ENCODE measurements at regions not wholly inside any gene's neighbourhood (a gene's known extent, or its start where the extent isn't known, plus 50 kb on each side); places are given as distances from the start of the nearest gene placed in this dataset.
"Not testable (repeated sequence)": the region's sequence is repeated elsewhere in the genome, so short reads cannot be mapped to it uniquely, and the experiment has no call there.

DNA sequence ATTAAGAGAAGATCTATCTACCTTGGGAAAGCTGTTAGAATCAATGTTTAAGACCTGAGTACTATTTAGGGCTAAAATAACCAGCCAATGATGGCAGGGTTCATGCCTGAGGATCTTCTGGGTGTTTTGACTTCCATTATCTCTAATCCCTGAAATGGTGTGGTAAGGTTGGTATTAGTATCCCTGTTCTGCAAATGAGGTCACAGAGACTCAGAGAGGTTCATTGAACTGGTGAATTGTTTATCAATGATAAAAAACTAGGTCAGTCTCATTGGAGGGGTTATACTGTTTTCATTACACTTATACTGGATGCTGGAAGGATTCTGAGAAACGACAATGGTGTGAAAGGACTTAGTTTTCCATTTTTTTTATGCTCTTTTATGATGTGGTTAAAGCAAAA is 264.8 kb downstream of the KLF5 start:
- no peak for DNase-seq

DNA sequence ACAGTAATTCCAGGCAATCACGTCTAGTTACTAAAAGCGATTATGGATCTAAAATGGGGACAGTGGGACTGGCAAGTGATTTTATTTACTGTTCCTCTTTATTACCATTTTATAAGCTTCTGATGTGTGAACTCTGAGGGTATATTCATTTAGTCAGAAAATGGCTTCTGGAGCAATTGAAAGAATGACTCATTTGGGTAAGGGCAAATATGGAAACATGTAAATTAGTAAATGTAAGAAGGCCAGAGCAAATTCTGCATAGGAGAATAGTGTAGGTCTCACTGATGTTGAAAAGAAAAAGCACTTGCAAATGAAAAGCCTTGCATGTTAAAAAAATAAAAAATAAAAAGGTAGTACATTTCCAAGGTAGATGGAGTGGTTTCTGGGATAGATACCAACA is 262.2 kb downstream of the KLF5 start:
- DNase-seq: no peak

DNA sequence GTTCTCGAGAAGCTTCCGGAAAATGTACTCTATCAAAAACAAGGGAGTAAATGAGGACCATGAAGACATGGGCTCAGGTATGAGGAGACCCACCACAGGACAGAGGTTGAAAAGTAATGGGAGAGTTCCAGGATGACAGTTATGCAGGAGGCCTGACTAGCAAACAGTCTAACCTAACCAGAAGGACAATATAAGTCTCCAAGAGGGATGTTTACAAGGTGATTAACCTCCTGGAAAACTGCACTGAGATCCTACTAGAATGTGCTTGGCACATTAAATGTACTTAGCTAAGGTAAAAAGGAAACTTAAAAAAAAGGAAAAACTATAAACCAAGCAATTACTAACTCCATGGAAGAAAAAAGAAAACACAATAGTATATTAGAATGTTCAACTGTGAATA is 258.3 kb downstream of the KLF5 start:
- no peak for DNase-seq

DNA sequence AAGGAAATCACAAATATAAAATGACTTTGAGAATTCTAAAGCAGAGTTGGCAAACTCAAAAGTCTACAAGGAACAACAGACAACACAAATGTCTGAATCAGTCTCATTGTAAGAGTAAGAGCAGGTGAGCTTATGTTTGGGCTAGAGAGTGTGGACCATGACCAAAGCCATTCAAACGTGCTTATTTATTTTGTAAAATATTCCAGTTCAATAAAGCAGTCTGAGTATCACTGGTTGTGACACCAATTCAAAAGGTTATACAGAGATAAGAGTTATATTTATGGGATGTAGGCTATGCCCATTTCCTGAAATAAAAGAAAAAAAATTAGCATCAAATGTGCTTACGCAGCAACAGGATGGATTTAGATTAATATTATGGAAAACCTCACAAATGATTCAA is 251.6 kb downstream of the KLF5 start:
- no peak for DNase-seq

DNA sequence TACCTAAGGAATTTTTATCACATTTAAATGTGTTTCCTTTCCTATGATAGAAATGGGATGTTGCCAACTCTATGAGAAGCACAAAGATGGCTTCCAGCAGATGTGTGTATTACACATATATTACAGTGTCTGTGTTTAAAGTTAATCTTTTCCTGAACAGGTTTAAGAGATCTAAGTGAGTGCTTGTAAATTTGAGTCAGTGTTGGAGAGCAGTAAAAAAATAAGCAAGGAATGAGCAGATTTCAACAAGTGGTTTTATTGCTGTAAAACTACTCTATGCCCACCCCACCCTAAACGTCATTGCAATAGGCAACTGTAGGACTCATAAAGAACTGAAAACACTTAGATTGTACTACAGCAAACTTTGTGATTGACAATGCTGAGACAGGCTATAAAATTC is 248.7 kb downstream of the KLF5 start:
- no peak for DNase-seq

DNA sequence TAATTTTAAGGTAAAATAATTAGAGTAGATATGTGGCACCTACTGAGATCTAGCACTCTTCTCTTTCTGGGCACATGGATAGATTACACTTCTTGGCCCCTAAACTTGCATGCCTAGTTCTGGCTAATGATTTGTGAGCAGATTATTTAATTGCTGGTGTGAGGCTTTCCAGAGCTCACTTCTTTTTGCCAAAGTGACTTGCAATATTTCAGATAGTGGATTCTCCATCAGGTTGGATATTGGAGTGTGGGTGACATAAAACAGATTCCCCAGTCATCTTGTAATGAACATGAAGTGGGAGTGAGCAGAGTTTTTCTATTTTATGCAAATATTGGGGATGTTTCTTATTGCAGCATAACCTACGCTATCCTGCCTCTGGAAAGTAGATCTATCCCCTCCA is 247.9 kb downstream of the KLF5 start:
- no peak for DNase-seq

DNA sequence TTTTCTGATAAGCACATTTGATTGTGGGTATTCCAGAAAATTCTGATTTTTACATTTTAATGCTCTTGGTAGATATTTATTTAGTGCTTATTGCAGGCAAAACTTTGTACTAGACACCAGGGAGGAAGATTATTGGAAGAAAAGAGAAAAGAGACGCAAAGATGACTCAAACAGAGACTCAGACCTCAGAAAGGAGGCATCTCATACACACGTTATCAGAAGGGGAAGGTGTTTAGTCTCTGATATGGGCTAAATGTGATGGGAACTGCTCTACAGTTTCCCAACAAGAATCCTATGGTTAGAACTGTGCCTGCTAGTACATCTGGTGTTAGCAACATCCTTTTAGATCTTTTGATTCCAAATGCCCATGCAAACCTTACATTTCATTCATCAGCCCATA is 245.6 kb downstream of the KLF5 start:
- no peak for DNase-seq

DNA sequence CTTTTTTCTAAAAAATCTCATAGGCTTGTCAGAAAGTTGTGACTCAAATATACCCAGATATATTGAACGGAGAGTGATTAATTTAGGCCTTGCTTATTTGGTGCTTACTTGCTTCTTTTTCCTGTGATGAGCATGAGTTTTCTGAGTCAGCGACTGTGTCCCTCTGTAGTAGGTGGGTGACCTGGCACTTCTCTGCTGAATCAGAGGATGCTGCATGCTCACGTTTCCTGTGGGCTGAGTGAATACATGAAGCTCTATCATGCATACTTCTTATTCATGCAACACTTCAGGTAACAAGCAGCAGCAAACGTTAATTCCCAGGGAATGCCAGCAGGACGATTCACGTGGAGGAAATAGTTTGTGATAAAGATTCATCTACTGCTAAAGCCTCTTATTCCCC is 245.0 kb downstream of the KLF5 start:
- DNase-seq: no peak

DNA sequence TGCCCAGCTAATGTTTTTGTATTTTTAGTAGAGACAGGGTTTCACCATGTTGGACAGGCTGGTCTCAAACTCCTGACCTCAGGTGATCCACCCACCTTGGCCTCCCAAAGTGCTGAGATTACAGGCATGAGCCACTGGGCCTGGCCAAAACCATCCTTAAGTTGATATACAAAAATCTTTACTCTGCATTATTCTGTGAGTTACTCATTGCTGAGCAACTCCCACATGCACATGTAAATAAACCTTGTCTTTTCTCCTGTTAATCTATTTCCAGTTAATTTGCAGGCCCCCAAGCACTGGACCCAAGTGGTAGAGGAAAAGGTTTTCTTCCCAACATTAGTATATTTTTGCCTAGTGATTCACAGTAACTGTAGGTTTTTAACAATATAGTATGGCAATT is 242.8 kb downstream of the KLF5 start:
- DNase-seq: not testable (repeated sequence)

DNA sequence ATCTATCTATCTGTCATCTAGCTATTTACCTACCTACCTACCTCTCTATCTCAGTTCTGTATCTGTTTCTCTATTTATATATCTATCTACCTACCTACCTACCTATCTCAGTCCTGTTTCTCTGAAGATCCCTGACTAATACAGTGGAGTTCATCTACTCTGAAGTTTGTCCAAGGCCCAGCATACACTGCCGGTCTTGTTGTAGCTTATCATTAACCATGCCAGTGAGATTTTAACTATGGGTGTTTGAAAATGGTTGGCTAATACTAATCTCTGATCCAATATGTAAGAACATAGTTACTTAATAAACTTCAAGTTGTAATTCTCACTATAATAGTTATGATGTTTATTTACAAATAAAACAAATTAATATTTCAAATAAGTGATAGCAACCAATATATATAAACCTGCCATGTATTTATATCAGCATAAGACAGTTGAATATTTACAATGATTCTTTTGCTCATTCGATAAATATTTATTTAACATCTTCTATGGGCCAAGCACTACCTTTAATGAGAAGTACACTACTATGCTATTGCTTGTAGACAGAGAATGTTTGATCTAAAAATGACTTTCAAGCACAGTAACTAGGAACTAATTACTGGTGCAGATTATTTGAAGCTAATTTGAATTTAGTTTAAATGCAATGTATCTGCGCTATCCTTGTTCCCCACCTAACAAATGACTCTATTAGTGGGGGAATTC is 242.1 kb downstream of the KLF5 start:
- DNase-seq: no peak

DNA sequence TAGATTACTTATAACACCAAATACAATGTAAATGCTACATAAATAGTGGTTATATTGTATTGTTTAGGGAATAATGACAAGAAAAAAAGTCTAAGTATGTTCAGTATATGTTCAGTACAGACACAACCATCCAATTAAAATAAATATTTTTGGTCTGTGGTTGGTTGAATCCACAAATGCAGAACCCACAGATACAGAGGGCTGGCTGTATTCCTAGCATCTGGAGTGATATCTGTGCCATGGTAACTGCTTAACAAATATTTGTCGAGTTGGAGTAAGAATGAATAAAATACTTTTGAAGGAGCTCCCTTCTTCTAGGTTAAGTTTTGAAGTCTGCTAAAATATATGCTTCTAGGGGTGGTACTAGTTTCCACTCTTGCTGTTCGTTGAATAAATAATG is 241.0 kb downstream of the KLF5 start:
- no peak for DNase-seq

DNA sequence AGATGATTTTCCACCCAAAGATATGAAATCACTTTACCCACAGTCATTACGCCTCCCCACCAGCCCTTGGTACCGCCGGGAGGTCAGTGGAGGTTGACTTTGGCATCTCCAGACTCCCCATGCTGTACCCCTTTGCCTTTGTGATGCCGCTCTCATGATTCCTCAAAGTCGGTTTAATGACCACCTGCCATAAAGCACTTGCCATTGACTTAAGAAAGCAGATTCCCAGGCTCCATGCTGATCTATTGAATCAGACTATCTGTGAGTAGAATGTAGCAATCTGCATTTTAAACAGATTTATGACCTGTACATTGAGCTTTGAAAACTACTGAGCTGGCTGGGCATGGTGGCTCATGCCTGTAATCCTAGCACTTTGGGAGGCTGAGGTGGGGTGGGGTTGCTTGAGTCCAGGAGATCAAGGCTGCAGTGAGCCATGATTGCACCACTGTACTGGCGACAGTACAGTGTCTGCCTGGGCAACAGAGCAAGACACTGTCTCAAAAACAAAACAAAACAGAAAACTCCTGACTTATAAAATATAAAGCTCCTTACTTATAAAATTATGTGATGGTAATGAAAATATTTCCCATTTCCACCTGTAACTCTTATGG is 235.2 kb downstream of the KLF5 start:
- no peak for DNase-seq

DNA sequence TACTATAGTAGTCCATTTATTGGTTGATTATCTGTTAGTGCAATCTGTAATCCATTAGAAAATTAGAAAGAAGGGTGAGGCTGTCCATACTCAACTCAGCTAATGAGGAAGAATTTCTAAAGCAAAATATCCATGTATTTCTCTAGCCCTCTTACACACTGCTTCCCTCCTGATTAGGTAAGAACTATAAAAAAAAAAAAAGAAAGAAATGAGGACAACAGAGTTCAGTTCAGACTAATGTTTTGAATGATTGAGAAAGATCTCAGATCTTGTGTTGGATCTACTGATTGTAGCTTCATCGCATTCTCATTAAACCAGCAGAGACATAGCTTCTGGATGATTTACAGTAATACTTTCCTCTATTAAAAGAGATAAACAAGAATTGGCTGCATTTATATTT is 233.3 kb downstream of the KLF5 start:
- DNase-seq: no peak

DNA sequence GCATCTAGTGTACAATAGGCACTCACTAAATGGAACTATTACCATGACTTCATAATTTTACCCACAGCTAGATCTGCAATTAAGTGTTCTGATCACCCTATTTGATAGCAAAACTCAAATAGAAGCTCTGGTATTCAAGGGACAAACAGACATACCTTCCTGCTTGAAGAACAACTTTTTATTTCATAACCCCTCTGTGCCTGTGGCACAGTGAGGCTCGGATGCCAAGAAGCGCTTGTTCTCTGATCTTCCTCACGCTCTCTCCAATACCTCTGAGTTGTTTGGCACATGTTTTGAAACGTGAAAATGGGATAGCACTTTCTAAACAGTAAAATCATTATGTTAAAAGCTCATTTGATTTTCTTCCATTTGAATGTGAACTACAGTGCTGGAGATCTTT is 232.0 kb downstream of the KLF5 start:
- no peak for DNase-seq

DNA sequence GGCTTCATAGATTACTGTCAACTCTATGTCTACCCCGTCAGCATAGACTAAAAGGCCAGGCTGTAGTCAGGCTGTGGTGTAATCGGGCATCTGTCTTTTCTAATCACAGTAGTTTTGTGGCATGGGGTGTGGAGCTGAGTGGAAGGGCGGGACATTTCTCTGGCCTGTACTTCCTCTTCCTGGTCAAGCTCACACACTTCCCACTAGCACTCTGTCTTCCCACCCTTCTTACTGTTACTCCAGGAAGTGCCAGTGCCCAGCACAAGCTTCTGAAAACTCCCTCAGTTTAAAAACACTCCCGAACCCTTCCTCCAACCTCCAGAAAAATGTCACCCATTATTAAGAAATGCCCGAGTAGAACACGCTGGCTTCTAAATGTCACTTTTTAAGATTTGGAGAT is 229.8 kb downstream of the KLF5 start:
- no peak for DNase-seq

DNA sequence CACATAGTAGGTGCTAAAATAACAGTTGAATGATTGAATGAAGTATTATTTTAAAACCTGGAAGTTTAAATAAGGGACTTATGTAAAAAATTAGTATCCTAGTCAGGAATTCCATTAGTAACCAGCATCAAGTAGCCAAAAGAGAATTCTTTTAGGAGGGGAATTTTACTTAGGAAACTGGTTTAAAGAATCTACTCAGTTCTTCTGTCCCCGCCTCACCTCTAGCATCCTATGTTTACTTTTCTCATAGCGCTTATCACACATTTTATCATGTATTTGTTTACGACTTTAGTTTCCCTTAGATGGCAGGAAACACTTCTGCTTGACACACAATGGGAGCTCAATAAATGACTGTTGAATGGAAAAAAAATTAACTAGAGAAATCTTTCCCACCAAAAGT is 229.0 kb downstream of the KLF5 start:
- no peak for DNase-seq

DNA sequence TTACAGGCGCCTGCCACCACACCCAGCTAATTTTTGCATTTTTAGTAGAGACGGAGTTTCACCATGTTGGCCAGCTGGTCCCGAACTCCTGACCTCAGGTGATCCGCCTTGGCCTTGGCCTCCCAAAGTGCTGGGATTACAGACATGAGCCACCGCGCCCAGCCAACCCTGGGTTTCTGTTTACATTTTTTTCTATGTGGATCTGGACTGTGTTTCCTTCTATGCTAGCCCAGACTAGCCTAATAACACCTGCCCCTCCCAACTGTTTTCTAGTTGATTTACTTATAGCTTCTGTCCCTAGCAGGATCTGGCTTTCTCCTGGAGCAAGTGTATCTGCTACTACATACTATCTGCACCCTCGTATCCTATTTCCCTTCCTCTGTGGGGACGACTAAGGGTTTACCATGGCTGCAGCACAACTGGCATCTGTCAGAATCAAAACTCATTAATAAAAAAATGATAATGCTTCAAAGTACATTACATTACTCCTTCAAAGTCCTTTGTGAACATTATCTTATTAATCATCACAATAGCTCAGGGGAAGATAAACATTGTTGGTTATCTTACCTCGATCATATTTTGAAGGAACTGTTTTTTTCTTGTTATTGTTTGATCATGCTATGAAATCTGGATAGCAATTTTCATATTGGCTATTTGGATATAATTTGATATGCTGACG is 228.3 kb downstream of the KLF5 start:
- no peak for DNase-seq

DNA sequence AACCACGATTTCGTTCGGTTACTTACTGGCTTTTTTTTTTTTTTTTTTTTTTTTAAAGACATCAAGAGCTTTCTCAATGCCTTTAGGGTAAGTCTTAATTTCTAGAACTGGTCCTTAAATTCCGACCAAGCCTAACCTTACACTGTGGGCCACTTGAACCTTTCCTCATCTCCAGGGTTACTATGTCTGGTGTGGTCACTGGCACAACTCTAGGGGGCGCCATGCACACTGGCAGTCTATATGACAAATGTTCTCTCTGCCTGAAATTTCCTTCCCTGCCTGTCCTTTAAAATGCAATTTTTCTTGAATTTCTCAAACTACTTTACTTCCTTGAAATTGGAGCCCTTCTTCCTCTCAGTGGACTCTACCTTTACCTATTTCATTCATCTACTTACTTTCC is 227.4 kb downstream of the KLF5 start:
- DNase-seq: no peak

DNA sequence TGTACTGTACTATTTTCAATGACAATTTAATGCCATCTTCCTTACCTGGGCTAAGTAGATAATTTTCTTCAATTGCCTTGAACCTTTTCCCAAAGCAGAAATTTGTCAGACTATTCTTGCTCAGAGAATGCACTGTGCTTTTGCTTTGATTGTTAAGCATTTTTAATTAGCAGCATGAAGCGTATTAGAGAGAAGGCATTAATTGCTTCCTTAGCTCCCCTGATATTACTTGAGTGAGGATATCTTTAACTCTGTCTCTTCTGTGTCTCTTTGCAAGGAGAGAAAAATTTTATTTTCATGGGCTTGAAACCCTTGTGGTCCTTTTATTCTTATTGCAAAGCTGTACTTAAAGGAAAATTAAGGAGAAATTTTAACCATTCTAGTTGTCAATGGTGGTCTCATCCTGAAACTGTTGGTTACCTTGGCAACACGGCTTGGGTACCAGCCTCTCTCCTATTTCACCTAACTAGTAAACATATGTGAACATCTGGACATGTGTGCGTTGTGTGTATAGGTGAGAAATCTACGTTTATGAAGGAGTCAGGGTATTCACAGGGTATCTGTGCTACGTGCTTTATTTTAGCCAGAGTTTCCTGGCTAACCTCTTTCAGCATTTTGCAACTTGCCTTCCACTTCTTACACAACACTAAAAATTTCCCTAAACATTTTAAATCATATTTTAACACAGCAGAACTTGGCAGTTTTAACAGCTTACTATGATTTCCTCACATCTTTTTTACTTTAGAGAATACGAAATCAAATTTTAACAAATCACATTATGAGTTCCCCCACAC is 225.5 kb downstream of the KLF5 start:
- no peak for DNase-seq

DNA sequence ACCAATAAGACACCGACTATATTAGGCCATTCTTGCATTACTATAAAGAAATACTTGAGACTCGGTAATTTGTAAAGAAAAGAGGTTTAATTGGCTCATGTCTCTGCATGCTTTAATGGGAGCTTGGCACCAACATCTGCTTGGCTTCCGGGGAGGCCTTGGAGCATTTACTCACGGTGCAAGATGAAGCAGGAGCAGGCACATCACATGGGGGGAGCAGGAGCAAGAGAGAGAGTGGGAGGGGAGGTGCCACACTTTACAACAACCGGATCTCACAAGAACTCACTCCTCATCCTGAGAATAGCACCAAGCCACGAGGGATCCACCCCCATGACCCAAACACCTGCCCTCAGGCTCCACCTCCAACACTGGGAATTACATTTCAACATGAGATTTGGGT is 224.8 kb downstream of the KLF5 start:
- DNase-seq: no peak

DNA sequence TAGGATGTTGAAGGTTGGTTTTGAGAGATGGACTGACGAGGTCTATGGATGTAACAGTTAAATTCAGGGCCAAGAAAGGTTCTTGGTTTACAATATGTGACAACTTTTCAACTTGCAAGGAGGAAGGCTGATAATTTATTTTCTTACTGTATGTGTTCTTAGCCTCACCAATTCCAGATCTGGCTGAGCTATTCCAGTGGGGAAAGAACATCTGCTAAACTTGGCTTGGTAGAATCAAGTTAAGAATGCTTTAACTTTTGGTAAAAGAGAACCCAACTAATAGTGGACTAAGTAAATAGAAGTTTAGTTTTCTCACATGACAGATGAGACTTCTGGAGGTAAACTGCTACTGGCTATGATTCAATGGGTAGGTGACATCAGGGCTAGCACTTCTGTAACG is 222.9 kb downstream of the KLF5 start:
- no peak for DNase-seq

DNA sequence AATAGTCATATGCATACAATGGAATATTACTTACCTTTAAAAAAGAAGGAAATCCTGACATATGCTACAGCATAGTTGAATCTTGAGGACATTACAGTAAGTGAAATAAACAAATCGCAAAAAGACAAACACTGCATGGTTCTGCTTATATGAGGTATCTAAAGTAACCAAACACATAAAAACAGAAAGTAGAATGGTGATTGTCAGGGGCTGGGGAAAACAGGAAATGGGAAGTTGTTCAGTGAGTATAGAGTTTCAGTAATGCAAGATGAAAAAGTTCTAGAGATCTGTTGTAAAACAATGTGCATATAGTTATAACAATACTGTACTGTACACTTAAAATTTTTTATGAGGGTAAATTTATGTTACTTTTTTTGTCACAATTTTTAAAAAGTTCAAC is 219.4 kb downstream of the KLF5 start:
- DNase-seq: no peak

DNA sequence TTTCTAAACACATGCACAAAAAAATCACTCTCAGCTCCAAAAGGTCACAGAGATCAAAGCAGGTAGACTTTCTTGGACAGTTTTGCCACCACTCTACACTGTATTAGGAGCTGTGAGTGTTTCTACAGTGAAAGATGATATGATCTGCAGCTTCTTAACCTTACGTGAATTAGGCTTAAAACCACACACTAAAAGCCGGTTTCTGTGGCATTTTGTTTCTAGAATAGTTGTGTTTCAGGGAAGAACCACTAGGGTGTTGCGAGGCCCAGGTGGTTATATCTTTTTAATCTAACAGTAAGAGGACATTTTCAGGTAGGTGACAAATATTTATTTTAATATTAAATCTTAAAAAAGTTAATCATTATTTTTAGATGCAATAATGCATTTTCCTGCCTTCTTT is 216.4 kb downstream of the KLF5 start:
- DNase-seq: no peak

DNA sequence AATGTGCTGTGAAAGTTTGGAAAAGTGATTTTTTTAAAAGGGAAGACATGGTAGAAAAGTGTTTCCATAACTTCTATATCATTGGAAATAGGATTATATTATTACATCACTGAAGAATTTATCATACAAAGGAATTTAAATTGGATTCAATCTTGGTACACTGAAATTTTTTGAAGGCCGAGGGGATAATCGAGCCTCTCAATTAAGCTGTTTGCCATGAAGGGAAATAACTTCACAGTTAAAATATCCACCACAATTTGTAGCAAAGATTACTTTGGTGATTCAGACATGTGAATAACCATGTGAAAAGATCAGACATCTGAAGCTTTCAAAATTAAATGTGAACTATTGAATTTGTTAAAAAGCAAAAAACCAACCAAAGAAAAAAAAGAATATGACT is 215.3 kb downstream of the KLF5 start:
- DNase-seq: no peak
